ENCODE measurements at regions not wholly inside any gene's neighbourhood (a gene's known extent, or its start where the extent isn't known, plus 50 kb on each side); places are given as distances from the start of the nearest gene placed in this dataset.

GRCh38 chrX:34576864-34577263, 80.2 kb downstream of the TMEM47 start:
- DNase-seq (ENCODE audit: extremely low read depth, low read depth): no peak
- H3K4me3 ChIP-seq (replicated peaks; ENCODE audit: low read depth, low read length): no peak overlapping the region
- TF ChIP-seq CTCF (IDR thresholded peaks at IDR 0.05; ENCODE audit: low read depth, low read length, missing control alignments): no peak

GRCh38 chrX:34565981-34566380, 91.1 kb downstream of the TMEM47 start:
- no peak overlapping the region for H3K4me3 ChIP-seq (replicated peaks; ENCODE audit: low read depth, low read length)
- TF ChIP-seq CTCF (IDR thresholded peaks at IDR 0.05; ENCODE audit: low read depth, low read length, missing control alignments): no peak
- no peak for DNase-seq (ENCODE audit: extremely low read depth, low read depth)

- no peak for TF ChIP-seq CTCF (IDR thresholded peaks at IDR 0.05; ENCODE audit: low read depth, low read length, missing control alignments)
- no peak for DNase-seq (ENCODE audit: extremely low read depth, low read depth)
- no peak overlapping the region for H3K4me3 ChIP-seq (replicated peaks; ENCODE audit: low read depth, low read length)
These were observed 93.3 kb downstream of the TMEM47 start for GRCh38 chrX:34563804-34564203.

GRCh38 chrX:34563061-34563460, 94.0 kb downstream of the TMEM47 start:
- no peak overlapping the region for H3K4me3 ChIP-seq (replicated peaks; ENCODE audit: low read depth, low read length)
- DNase-seq (ENCODE audit: extremely low read depth, low read depth): no peak
- TF ChIP-seq CTCF (IDR thresholded peaks at IDR 0.05; ENCODE audit: low read depth, low read length, missing control alignments): no peak

- no peak for DNase-seq (ENCODE audit: extremely low read depth, low read depth)
- H3K4me3 ChIP-seq (replicated peaks; ENCODE audit: low read depth, low read length): no peak overlapping the region
- TF ChIP-seq CTCF (IDR thresholded peaks at IDR 0.05; ENCODE audit: low read depth, low read length, missing control alignments): no peak
These were observed 95.1 kb downstream of the TMEM47 start for GRCh38 chrX:34562006-34562405.

GRCh38 chrX:34560180-34560579, 96.9 kb downstream of the TMEM47 start:
- TF ChIP-seq CTCF (IDR thresholded peaks at IDR 0.05; ENCODE audit: low read depth, low read length, missing control alignments): no peak
- no peak for DNase-seq (ENCODE audit: extremely low read depth, low read depth)
- H3K4me3 ChIP-seq (replicated peaks; ENCODE audit: low read depth, low read length): no peak overlapping the region

- DNase-seq (ENCODE audit: extremely low read depth, low read depth): peak; percentile 60
- TF ChIP-seq CTCF (IDR thresholded peaks at IDR 0.05; ENCODE audit: low read depth, low read length, missing control alignments): no peak
- no peak overlapping the region for H3K4me3 ChIP-seq (replicated peaks; ENCODE audit: low read depth, low read length)
These were observed 97.8 kb downstream of the TMEM47 start for GRCh38 chrX:34559325-34559724.

All from HFF-Myc (cell line).